D721Med (cell line): ENCODE measurements at regions not wholly inside any gene's neighbourhood (a gene's known extent, or its start where the extent isn't known, plus 50 kb on each side); places are given as distances from the start of the nearest gene placed in this dataset.

Experiments used
- DNase-seq: peaks from one replicate; pipeline ENCODE4 v3.0.0; 2011; ENCODE audit warnings: low spot score; ENCODE audit not compliant: insufficient read length
- FAIRE-seq: peaks from 2 replicates; lab custom pipeline; 2011; peaks lifted over from hg19 to GRCh38; lab: Jason Lieb, UNC
- TF ChIP-seq, protein P1 (sequence below): IDR thresholded peaks from 2 replicates; pipeline ENCODE4 v1.5.1; 2012; ENCODE audit warnings: mild to moderate bottlenecking, control low read depth; ENCODE audit not compliant: insufficient read depth; ENCODE audit errors: missing control alignments

DNA sequence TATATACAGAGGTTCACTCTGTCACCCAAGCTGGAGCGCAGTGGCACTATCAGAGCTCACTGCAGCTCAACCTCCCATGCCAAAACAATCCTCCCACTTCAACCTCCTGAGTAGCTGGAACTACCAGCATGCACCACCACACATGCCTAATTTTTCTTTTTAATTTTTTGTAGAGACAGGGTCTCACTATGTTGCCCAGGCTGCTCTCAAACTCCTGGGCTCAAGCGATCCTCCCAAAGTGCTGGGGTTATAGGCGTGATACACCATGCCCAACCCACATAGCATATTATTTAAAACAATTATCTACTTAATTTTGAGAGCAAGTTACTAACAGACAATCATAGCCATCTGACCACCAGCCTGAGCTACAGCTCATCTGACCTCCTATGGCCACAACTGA is 459.9 kb upstream of the JARID2 start:
- DNase-seq, result no peak
- TF ChIP-seq, protein P1, sequence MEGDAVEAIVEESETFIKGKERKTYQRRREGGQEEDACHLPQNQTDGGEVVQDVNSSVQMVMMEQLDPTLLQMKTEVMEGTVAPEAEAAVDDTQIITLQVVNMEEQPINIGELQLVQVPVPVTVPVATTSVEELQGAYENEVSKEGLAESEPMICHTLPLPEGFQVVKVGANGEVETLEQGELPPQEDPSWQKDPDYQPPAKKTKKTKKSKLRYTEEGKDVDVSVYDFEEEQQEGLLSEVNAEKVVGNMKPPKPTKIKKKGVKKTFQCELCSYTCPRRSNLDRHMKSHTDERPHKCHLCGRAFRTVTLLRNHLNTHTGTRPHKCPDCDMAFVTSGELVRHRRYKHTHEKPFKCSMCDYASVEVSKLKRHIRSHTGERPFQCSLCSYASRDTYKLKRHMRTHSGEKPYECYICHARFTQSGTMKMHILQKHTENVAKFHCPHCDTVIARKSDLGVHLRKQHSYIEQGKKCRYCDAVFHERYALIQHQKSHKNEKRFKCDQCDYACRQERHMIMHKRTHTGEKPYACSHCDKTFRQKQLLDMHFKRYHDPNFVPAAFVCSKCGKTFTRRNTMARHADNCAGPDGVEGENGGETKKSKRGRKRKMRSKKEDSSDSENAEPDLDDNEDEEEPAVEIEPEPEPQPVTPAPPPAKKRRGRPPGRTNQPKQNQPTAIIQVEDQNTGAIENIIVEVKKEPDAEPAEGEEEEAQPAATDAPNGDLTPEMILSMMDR, result no peak
- no peak for FAIRE-seq

DNA sequence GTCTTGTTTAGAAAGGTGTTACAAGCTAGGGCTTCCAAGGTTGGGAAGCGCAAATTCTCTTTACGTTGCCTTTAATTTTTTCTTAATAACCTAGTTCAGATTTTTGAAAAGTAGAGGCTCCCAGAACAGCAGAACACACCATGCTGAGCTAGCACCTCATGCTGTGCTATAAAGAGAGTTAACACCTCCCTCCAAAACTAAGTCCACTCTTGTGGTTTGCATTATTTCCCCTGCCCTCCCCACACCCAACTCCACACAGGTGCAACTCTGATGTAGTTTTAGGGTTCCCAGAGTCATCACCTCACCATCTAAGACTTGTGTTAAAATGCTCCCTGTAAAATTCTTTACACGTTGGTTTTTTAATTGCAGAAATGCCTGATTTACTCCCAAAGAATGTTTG is 459.4 kb upstream of the JARID2 start:
- DNase-seq (no peak), FAIRE-seq (no peak)
- TF ChIP-seq, protein P1, result no peak

DNA sequence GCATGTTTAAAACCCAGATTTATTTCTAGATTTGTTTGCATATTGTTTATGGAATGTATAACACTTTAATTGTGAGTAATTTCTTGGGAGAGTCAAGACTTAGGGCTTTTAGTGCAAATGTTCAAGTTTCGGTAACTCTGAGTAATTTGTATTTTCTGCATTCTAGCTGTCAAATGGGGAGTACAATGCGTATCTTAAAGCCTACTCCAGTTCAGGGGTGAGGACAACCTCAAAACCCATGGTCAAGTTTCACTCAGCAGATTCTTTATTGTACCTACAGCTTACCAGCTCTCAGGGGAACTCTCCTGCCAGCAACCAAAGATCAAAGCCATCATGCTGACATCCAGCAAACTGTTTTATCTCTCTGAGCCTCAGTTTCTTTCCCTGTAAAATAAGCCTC is 458.6 kb upstream of the JARID2 start:
- no peak for FAIRE-seq
- TF ChIP-seq, protein P1, result no peak
- no peak for DNase-seq

DNA sequence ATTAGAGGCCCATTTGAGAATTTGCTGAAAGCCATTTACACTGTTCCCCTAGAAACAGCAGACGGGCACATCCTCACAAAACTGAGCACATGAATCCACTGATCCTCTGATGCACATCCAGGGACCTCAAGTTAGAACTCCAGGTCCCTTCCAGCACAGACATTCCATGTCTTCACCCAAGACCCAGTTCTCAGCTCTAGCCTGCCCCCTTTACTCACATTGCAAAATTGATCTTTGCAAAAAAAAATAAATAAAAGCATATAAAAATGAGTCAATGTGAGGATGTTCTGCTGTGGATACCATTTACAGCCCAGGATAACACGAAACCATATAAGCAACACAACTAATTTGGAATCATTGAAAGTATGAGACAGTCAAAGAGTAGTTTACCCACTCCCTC is 458.2 kb upstream of the JARID2 start:
- FAIRE-seq, result no peak
- no peak for DNase-seq
- TF ChIP-seq, protein P1, result no peak

DNA sequence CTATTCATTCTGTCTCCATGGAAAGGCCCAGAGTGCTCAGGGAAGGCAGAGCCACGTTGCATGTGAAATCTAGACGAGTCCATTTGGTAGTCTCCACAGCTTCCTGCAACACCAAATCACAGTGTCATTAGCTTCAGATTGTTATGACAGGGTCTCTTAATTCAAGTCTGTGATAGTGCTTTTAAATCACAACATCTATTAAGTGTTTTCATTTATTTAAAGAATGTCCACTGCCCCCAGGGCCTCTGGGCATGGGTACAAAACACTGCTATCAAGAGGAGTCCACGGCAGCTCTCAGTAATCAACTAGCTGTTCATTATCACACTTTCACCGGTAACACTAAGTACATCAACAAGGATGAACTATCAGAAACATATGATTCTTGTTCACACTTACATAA is 455.9 kb upstream of the JARID2 start:
- TF ChIP-seq, protein P1, result no peak
- FAIRE-seq (peak; percentile 60), DNase-seq (no peak)

DNA sequence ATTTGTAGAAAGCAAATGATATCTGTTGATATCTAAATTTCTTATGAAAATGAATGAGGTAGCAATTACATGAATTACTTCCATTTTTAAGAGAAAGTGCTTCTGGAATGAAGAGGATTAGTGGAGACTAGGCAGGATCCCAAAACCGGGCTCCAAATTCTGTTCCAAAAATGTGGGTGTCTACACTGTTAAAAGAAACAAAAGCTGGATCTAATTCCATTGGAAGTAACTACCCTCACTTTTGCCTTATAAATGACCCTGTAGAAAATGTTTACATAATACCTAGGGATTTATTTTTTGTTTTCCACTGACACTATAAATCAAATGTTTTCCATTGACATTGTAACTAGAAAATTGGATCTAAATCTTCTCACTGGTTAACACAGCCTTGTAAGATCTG is 454.9 kb upstream of the JARID2 start:
- FAIRE-seq, result no peak
- TF ChIP-seq, protein P1, result no peak
- DNase-seq, result no peak

DNA sequence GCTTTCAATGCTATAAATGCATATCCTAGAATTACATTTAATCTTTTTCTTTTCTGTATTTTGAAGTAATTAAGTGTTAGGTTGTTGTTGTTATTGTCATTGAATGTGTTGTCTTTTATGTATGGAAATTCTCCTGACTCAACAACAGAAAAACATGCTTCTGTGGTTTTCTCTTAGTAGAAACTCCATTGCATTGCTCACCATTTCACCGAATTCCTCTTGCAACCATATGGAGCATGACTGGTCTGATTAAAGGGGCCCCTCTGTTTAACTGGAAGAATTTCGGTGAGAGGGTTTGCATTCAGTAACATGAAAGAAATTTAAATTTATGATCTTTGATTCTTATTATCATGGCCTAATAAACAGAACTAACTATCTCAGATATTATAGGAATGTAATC is 454.3 kb upstream of the JARID2 start:
- DNase-seq, result no peak
- no peak for FAIRE-seq
- TF ChIP-seq, protein P1, result no peak
